ENCODE measurements at regions not wholly inside any gene's neighbourhood (a gene's known extent, or its start where the extent isn't known, plus 50 kb on each side); places are given as distances from the start of the nearest gene placed in this dataset.
A peak's percentile ranks its signal among the peaks of the same experiment; 100 is the strongest.

DNA sequence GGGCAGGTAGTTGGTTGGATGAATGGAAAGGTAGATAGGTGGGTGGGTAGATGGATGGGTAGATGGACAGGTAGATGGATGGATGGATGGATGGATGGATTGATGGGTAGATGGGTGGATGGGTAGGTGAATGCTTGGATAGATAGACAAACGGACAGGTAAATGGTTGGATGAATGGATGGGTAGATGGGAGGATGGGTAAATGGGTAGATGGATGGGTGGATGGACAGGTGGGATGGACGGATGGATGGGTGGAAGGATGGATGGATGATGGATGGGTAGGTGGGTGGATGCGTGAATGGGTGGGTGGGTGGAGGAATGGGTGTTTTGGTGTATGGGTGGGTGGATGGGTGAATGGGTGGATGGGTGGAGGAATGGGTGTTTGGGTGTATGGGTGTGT, 50.1 kb upstream of the ASAP2 start:
- Histone ChIP-seq H3K27me3 (ENCODE audit: low read depth) (no peaks in the 10 kb centered on the region), H3K4me1 (peaks cover 11% of the 10 kb centered on the region), H3K36me3 (no peaks in the 10 kb centered on the region), H3K4me3 (no peak overlapping the region), H3K27ac (replicated peaks) (no peak overlapping the region), H3K9me3 (replicated peaks) (no peaks in the 10 kb centered on the region)
- intact Hi-C loops (cut with micrococcal nuclease): no loop called here
- no peak for DNase-seq
- TF ChIP-seq, protein P1, sequence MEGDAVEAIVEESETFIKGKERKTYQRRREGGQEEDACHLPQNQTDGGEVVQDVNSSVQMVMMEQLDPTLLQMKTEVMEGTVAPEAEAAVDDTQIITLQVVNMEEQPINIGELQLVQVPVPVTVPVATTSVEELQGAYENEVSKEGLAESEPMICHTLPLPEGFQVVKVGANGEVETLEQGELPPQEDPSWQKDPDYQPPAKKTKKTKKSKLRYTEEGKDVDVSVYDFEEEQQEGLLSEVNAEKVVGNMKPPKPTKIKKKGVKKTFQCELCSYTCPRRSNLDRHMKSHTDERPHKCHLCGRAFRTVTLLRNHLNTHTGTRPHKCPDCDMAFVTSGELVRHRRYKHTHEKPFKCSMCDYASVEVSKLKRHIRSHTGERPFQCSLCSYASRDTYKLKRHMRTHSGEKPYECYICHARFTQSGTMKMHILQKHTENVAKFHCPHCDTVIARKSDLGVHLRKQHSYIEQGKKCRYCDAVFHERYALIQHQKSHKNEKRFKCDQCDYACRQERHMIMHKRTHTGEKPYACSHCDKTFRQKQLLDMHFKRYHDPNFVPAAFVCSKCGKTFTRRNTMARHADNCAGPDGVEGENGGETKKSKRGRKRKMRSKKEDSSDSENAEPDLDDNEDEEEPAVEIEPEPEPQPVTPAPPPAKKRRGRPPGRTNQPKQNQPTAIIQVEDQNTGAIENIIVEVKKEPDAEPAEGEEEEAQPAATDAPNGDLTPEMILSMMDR (IDR thresholded peaks at IDR 0.05; ENCODE audit: borderline replicate concordance): no peak

DNA sequence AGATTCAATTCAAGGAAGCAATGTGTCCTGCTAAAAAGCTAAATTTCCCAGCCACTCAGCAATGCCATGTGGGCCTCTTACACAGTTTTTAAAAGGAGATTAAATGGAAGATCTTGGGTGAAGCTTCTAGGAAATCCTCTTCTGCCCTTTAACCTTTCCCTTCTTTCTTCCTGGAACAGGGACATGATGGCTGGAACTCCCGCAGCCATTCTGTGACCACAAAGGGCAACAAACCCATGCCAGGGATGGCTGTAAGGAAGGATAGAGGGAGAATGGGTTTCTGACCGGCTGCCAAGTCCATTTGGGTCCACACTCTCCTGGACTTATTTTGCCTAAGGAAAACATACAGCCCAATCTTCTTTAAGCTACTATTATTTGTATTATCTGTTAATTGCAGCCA, 52.6 kb upstream of the ASAP2 start:
- no peaks in the 10 kb centered on the region for H3K36me3 ChIP-seq
- TF ChIP-seq, protein P1 (IDR thresholded peaks at IDR 0.05; ENCODE audit: borderline replicate concordance): no peak
- peaks cover 11% of the 10 kb centered on the region for H3K4me1 ChIP-seq
- no peaks in the 10 kb centered on the region for H3K27me3 ChIP-seq (ENCODE audit: low read depth)
- intact Hi-C loops (cut with micrococcal nuclease): no loop called here
- no peaks in the 10 kb centered on the region for H3K9me3 ChIP-seq (replicated peaks)
- H3K4me3 ChIP-seq: no peak overlapping the region
- no peak for DNase-seq
- no peak overlapping the region for H3K27ac ChIP-seq (replicated peaks)

DNA sequence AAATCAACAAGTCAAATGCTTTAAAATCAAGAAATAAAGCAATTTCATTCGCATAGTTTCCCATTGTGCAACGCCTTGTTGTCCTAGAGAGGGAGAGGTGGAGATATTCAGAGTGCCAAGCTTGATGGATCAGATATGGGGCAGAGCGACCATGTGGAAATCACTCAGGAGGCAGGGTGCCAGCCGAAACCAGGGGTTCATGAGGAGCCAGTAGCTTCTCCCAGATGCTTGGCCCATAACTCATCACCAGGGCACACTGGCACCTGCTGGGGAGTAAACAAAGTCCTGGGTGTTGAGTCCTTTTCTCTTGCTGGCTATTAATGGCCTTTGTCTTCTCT, 53.0 kb upstream of the ASAP2 start:
- Histone ChIP-seq H3K27me3 (ENCODE audit: low read depth) (no peaks in the 10 kb centered on the region), H3K36me3 (no peaks in the 10 kb centered on the region), H3K4me3 (no peak overlapping the region), H3K27ac (replicated peaks) (peak overlapping the region; percentile 13), H3K9me3 (replicated peaks) (no peaks in the 10 kb centered on the region), H3K4me1 (peaks cover 11% of the 10 kb centered on the region)
- intact Hi-C loops (cut with micrococcal nuclease): no loop called here
- DNase-seq: no peak
- TF ChIP-seq, protein P1 (IDR thresholded peaks at IDR 0.05; ENCODE audit: borderline replicate concordance): no peak

DNA sequence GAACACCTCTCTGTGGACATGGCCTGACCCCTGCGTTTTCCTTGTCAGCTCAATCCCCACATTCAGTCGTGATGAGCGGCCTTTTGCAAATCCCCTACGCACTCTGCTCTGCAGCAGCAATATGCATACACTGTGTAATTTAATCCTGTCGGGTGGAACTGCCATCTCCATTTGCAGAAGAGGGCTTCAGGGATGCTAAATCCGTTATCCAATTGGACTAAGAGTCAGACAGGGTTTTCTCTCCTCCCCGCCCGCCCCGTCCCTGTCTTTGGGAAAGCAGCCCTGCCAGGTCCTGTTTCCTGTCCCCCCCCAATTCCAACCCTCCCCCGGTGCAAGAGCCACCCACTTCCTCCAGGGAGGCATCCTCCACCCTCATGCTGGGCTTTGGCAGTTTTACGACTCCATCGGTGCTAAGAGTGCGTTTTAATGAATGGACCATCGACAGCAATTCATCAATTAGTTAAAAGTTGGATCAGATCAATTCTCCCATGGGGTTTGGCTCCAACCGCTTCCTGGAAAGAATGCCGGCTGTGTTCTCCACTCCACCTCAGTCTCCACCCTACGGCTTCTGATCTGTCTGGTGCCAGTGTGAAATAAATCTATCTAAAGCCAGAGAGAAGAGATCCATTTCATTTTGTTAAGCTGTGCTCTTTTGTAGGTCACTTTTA, 53.5 kb upstream of the ASAP2 start:
- Histone ChIP-seq H3K4me3 (no peak overlapping the region), H3K4me1 (peaks cover 11% of the 10 kb centered on the region), H3K27me3 (ENCODE audit: low read depth) (no peaks in the 10 kb centered on the region), H3K27ac (replicated peaks) (peak overlapping the region; percentile 13), H3K36me3 (no peaks in the 10 kb centered on the region), H3K9me3 (replicated peaks) (no peaks in the 10 kb centered on the region)
- TF ChIP-seq, protein P1 (IDR thresholded peaks at IDR 0.05; ENCODE audit: borderline replicate concordance): no peak
- intact Hi-C loops (cut with micrococcal nuclease): no loop called here
- DNase-seq: no peak

DNA sequence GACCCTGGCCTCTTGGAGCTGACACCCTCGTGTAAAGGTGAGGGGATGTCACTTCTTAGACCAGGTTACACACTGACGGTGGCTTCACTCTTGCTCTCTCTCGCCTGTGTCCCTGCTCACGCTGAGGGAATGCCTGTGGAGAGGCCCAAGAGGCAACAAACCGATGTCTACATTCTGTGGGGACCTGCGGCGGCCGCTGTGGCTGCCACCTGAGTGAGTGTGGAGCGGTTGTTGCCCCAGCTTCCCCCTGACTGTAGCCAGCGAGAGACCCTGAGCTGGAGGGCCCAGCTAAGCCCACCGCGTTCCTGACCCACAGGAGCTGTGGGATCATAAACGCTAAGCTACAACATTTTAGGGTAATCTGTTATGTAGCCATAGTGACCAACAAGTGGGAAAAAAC, 55.7 kb upstream of the ASAP2 start:
- no peaks in the 10 kb centered on the region for H3K36me3 ChIP-seq
- no peak for DNase-seq
- TF ChIP-seq, protein P1 (IDR thresholded peaks at IDR 0.05; ENCODE audit: borderline replicate concordance): no peak
- H3K4me3 ChIP-seq: no peak overlapping the region
- no peaks in the 10 kb centered on the region for H3K9me3 ChIP-seq (replicated peaks)
- peaks cover 2% of the 10 kb centered on the region for H3K27me3 ChIP-seq (ENCODE audit: low read depth)
- H3K27ac ChIP-seq (replicated peaks): no peak overlapping the region
- peaks cover 11% of the 10 kb centered on the region for H3K4me1 ChIP-seq
- intact Hi-C loops (cut with micrococcal nuclease): no loop called here
